GM18511 (cell line): ENCODE measurements at regions not wholly inside any gene's neighbourhood (a gene's known extent, or its start where the extent isn't known, plus 50 kb on each side); places are given as distances from the start of the nearest gene placed in this dataset.

ENCODE experiments used
- ATAC-seq: cut with Tn5 transposase; IDR thresholded peaks from one replicate; pipeline ENCODE4 v1.9.1; 2021; ENCODE audit warnings: mild to moderate bottlenecking, moderate library complexity; ENCODE audit not compliant: unreplicated experiment

GRCh38 chr6:98514073-98514720 lies 320.2 kb upstream of the POU3F2 start:
- peak; percentile 69 for ATAC-seq

- ATAC-seq = no peak
Measured at GRCh38 chr6:98514796-98515195, 319.6 kb upstream of the POU3F2 start.

DNA sequence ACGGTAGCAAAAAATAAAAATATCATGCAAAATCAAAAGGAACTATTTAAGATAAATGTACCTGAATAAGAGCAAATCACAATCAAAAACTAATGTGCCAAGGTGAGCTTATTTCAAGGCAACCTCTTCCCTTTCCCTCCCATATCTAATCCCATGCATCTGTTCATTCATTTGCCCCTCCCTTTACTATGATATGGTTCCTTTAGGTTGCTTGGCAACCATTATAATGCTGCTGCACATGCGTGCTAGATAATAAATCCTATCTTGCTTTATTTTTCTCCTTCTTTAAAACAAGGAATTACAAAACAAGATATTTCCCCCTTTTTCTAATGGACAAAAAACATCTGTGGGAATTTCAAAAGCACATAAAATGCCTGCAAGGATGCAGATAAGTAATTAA lies 318.2 kb upstream of the POU3F2 start:
- no peak for ATAC-seq

- ATAC-seq = no peak
Measured at GRCh38 chr6:98516866-98517265, 317.5 kb upstream of the POU3F2 start.

DNA sequence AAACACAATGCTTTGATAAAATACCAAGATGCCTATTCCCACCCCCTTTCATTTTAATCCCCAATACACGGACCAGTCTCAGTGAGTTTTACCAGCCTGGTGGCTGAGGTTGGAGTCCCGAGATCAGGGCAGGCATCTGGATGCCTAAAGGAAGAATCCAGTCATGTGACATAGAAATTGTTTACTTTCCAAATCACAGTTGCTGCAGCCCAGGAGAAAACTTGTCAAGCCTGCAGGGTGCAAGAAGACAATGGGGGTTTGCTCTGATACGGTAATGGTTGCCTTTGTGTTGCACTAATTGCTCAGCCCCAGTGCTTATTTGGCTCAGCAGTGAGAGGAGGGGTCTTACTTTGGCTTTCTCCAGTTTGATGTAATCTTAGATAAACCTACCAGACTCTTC lies 308.5 kb upstream of the POU3F2 start:
- no peak for ATAC-seq

DNA sequence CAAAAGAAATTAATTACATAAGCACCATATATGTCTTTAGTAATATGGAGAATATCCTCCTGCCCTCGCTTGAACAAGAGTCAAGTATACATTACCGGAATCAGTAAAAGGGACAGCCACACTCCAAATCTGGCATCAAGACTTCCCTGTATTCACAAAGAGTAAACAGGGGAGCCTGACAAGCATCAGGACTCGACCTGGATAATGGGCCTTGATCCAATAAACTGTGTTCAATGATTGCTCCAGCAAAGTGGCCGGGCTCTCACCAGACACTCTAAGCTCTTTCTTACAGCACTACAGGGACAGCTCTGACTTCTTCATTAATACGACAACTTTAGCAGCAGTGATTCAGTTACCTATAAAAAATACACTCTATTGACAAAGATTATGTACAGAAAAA lies 307.9 kb upstream of the POU3F2 start:
- no peak for ATAC-seq

DNA sequence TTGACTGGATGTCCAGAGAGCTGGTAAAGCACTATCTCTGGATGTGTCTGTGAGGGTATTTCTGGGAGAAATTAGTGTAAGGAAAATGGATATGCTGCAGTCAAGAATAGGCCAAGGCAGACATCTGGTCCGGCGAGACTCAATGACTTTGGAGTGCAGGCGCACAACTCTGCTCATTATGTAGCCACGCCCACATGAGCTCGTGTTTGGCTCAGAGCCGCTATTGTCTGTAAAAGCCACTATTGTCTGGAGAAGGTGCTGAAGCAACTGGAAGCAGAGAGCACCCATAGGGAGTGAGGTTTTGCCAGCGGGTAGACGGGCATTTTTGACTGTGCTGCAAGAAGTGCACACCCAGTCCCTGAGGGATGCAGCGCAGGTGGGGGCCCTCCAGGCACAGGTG lies 305.0 kb upstream of the POU3F2 start:
- ATAC-seq = no peak

- no peak for ATAC-seq
Measured at GRCh38 chr6:98530732-98531131, 303.6 kb upstream of the POU3F2 start.

GRCh38 chr6:98532004-98532403 lies 302.4 kb upstream of the POU3F2 start:
- ATAC-seq = no peak

- no peak for ATAC-seq
Measured at GRCh38 chr6:98539741-98540140, 294.6 kb upstream of the POU3F2 start.

DNA sequence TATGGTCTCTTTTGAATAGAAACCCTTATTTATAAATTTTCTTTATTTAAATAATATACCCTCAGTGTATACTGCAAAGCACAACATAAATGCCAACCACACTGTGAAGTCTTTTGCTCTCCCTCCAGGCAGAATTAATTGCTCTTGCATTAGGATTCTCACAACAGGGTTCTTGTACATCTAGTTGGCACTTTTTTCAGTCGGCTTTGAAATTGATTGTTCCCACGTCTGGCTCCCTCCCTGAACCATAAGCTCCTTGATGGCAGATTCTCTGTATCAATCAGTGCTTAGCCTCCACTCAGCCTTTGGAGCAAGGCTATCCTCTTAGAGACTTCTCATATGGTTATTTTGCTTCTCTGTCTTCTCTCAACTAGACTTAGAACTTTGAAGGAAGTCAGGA lies 288.0 kb upstream of the POU3F2 start:
- no peak for ATAC-seq

- no peak for ATAC-seq
Measured at GRCh38 chr6:98547151-98547550, 287.2 kb upstream of the POU3F2 start.

DNA sequence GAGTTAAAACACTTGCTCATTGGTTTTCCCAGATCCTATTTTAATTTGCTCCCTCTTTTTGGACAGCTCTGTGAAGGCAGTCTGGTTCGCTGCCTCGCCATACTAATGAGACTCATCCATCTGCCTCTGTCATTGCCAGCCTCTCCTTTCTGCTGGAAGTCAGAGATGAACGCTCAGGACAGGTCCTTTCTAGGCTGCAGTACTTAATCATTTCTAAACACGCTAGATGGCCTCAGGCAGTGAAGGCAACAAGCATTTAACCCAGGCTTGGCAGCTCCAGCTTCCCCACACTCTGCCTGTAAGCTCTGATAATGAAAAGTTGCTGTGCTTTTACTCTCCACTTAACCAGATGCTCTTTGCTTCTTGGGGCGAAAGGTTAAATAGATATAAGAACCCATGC lies 286.7 kb upstream of the POU3F2 start:
- no peak for ATAC-seq

DNA sequence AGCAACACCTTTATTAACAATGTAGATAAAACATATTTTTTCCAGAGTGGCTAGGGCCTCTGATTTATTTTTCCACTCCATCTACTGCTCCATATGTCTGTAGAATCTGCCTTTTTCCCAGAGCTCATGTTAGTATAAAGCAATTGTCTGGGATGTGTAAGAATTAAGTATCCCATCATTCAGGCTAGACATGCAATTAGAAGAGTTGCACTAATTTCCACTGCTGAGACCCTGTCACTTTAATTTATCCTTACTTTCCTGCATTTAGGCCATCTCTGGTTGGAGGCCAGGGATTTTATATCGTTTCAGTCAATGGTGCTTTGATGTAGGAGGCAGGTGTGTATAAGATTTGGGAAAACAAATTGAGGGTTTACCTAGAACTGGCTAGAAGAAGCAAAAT lies 286.1 kb upstream of the POU3F2 start:
- no peak for ATAC-seq

GRCh38 chr6:98560418-98560817 lies 274.0 kb upstream of the POU3F2 start:
- ATAC-seq = no peak

- no peak for ATAC-seq
Measured at GRCh38 chr6:98560841-98561240, 273.5 kb upstream of the POU3F2 start.

GRCh38 chr6:98566126-98566525 lies 268.2 kb upstream of the POU3F2 start:
- no peak for ATAC-seq

DNA sequence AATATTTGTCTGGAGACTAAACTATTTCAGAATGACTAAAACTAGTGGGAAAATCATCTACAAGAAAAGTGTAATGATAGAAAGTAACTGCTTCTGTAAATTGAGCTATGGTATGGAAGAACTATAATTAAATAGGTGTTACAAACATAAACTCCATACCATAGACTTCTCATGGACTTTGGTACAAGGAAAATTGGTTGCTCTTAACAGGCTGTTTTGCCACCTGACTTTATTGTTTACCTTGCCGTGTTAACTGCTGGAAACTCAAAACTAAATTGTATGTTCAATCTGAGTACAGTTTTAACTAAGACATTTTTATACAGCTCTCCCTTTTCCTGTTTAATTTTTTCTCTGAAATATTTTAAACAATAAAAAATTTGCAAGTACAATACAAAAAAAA lies 261.8 kb upstream of the POU3F2 start:
- ATAC-seq = no peak

GRCh38 chr6:98574984-98575383 lies 259.4 kb upstream of the POU3F2 start:
- ATAC-seq = no peak

DNA sequence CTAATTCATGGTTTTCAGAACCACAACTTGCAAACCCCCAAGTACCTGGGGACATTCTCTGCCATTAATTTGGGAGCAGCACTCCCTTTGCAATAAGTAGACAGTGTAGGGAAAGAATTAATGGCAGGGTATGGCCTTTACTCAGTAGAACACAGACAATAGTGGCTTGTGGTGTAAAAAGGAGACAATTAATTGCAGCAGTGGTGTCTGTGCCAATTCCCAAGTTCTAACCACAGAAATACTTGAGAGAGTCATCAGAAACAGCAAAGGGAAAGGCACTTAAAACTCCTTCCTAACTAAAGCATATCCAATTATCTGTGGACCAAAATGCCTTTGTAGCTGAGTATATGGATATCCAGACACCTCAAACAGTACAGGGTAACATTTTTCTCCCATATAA lies 257.6 kb upstream of the POU3F2 start:
- no peak for ATAC-seq

GRCh38 chr6:98578016-98578415 lies 256.4 kb upstream of the POU3F2 start:
- no peak for ATAC-seq

GRCh38 chr6:98579079-98579478 lies 255.3 kb upstream of the POU3F2 start:
- no peak for ATAC-seq

- no peak for ATAC-seq
Measured at GRCh38 chr6:98579941-98580340, 254.4 kb upstream of the POU3F2 start.
